Gastroesophageal sphincter (tissue), 4 donors: ENCODE measurements at regions not wholly inside any gene's neighbourhood (a gene's known extent, or its start where the extent isn't known, plus 50 kb on each side); places are given as distances from the start of the nearest gene placed in this dataset.

Experiments
- ATAC-seq: fragments of 150-250 bp; one replicate; pipeline ENCODE4 v1.9.1; 2016; ENCODE audit warnings: mild to moderate bottlenecking, moderate library complexity
- H3K27ac ChIP-seq, 4 donors: fragments of 200-600 bp; sonication (generic) in 3 of 4; 1 replicate in 3 of 4; 2 replicates in 1 of 4; pipeline ENCODE4 v1.5.1; 2016 to 2019
- H3K27me3 ChIP-seq: fragments of 200-600 bp; sonication (generic); one replicate; pipeline ENCODE4 v1.5.1; 2019
- H3K36me3 ChIP-seq, 2 donors: fragments of 200-600 bp; sonication (generic); one replicate each; pipeline ENCODE4 v1.5.1; 2019; ENCODE audit warnings: control low read depth in 1 of 2
- H3K4me1 ChIP-seq, 3 donors: fragments of 200-600 bp; sonication (generic); 1 replicate in 2 of 3; 2 replicates in 1 of 3; pipeline ENCODE4 v1.5.1; 2016 to 2019; ENCODE audit warnings: control low read depth in 2 of 3
- H3K4me3 ChIP-seq, 2 donors: fragments of 200-600 bp; sonication (generic); one replicate each; pipeline ENCODE4 v1.5.1; 2019; ENCODE audit warnings: mild to moderate bottlenecking in 1 of 2, moderate library complexity in 1 of 2
- H3K9me3 ChIP-seq, 3 donors: fragments of 200-600 bp; sonication (generic); one replicate each; pipeline ENCODE4 v1.5.1; 2017 to 2019; ENCODE audit warnings: control low read depth in 2 of 3
- CTCF ChIP-seq, 4 experiments: fragments of 200-600 bp in 2 of 4; fragments of 450-650 bp in 2 of 4; sonication (generic) in 1 of 4; IDR thresholded peaks; one replicate each; pipeline ENCODE4 v1.5.1; 2017 to 2019; ENCODE audit warnings: antibody characterized with exemption in 4 of 4, mild to moderate bottlenecking in 2 of 4, moderate library complexity in 2 of 4
- EP300 ChIP-seq: sonication (generic); formaldehyde crosslinking; IDR thresholded peaks from one replicate; pipeline ENCODE4 v1.6.1; 2017; ENCODE audit warnings: antibody characterized with exemption, mild to moderate bottlenecking
- POLR2A ChIP-seq, 2 donors: fragments of 450-650 bp; IDR thresholded peaks; one replicate each; pipeline ENCODE4 v1.6.1; 2017; ENCODE audit warnings: antibody characterized with exemption in 2 of 2, mild to moderate bottlenecking in 2 of 2, moderate library complexity in 1 of 2
- POLR2AphosphoS5 ChIP-seq: sonication (generic); formaldehyde crosslinking; IDR thresholded peaks from one replicate; pipeline ENCODE4 v1.6.1; 2017; ENCODE audit warnings: antibody characterized with exemption
- WGBS, 2 donors: methylation state at CpG; one replicate each; pipeline ENCODE4 v1.1.5; 2018; ENCODE audit warnings: low coverage in 1 of 2; 5-methylcytosine and 5-hydroxymethylcytosine counted together

GRCh38 chr10:57017356-57018037 lies 656.4 kb upstream of the ZWINT start:
- no peak for ATAC-seq
- TF ChIP-seq POLR2A (IDR thresholded peaks at IDR 0.05), result no peak
- TF ChIP-seq CTCF (IDR thresholded peaks at IDR 0.05), result no peak
- no peak for TF ChIP-seq EP300
- no peak for TF ChIP-seq POLR2AphosphoS5
- Histone ChIP-seq H3K27ac (no peak overlapping the region), H3K4me3 (no peak overlapping the region), H3K4me1 (no peaks in the 10 kb centered on the region), H3K36me3 (no peaks in the 10 kb centered on the region), H3K27me3 (no peaks in the 10 kb centered on the region), H3K9me3 (no peaks in the 10 kb centered on the region)
- 64 to 70% methylated on average over 6 to 7 of the region's 7 CpGs for WGBS, 2 donors

DNA sequence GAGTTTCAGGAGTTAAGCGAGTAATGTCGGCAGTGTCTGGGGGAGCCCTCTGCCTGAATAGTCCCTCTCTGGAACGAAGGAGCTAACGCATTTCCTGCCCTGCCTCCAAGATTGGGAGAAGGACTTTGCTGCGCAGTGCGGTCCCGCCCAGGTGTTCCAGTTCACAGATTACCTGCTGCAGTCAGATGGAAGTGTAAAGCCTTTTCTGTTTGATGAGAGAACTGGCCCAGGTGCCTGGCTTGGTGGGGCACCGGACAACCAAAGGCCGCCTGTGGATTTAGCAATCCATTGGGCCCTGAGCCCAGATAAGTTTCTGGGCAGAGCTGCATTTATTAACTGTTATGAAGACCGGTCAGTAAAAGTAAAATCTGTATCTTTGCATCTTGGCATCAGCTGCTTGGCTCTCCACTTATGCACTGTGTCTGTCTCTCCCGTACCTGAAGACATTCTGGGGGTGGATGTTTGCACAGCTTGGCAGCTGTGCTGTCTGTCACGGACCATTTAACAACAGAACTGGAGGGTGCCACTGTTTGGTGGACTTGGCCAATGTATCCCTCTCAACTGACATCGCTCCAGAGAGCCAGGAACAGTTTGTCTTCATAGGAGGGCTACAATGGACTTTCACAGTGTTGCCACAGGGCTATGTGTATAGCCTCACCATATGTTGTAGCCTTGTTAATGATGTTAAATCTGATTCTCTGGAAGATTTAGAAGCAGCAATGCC lies 654.7 kb upstream of the ZWINT start:
- TF ChIP-seq POLR2AphosphoS5, result no peak
- 77 to 94% methylated on average over 5 of the region's 13 CpGs for WGBS, 2 donors
- H3K36me3 ChIP-seq, result no peaks in the 10 kb centered on the region
- no peak for ATAC-seq
- no peaks in the 10 kb centered on the region for H3K4me1 ChIP-seq
- no peaks in the 10 kb centered on the region for H3K27me3 ChIP-seq
- H3K9me3 ChIP-seq, result no peaks in the 10 kb centered on the region
- H3K4me3 ChIP-seq, result no peak overlapping the region
- no peak overlapping the region for H3K27ac ChIP-seq

DNA sequence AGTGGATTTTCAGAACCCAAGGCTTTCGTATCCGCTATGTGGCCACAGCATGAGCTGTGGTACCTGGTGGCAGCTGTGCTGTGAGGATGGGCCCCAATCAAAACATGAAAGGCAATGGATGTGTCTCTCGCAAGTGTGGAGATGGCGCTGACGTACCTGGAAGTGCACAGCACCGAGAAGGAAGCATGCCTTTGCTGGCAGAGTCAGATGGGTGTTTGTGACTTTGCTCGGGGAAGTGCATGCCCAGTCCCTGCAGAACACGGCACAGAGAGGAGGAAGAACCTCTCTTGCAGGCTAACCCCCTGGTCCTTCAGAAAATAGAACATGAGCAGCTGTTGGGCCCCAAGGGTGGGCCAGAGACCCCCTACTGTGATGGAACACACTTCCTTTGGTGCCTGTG lies 654.1 kb upstream of the ZWINT start:
- no peak for TF ChIP-seq EP300
- TF ChIP-seq CTCF (IDR thresholded peaks at IDR 0.05), result no peak
- TF ChIP-seq POLR2AphosphoS5, result no peak
- no peak for TF ChIP-seq POLR2A (IDR thresholded peaks at IDR 0.05)
- H3K36me3 ChIP-seq, result no peaks in the 10 kb centered on the region
- ATAC-seq, result no peak
- WGBS, 2 donors, result no CpG with 5 or more reads among the region's 8 CpGs
- H3K4me3 ChIP-seq, result no peak overlapping the region
- H3K4me1 ChIP-seq, result no peaks in the 10 kb centered on the region
- no peaks in the 10 kb centered on the region for H3K9me3 ChIP-seq
- H3K27me3 ChIP-seq, result no peaks in the 10 kb centered on the region
- no peak overlapping the region for H3K27ac ChIP-seq

- WGBS, 2 donors, result 47 to 60% methylated on average over 1 to 3 of the region's 3 CpGs
- Histone ChIP-seq H3K9me3 (no peaks in the 10 kb centered on the region), H3K27ac (no peak overlapping the region), H3K4me1 (no peaks in the 10 kb centered on the region), H3K36me3 (no peaks in the 10 kb centered on the region), H3K27me3 (no peaks in the 10 kb centered on the region), H3K4me3 (no peak overlapping the region)
- ATAC-seq, result no peak
- TF ChIP-seq CTCF (IDR thresholded peaks at IDR 0.05) (no peak), POLR2A (IDR thresholded peaks at IDR 0.05) (no peak), EP300 (no peak), POLR2AphosphoS5 (no peak)
Measured at GRCh38 chr10:57014758-57015157, 653.7 kb upstream of the ZWINT start.

- Histone ChIP-seq H3K4me1 (no peaks in the 10 kb centered on the region), H3K36me3 (no peaks in the 10 kb centered on the region), H3K27me3 (no peaks in the 10 kb centered on the region), H3K27ac (no peak overlapping the region), H3K4me3 (no peak overlapping the region), H3K9me3 (no peaks in the 10 kb centered on the region)
- ATAC-seq, result no peak
- TF ChIP-seq EP300, result no peak
- no peak for TF ChIP-seq POLR2A (IDR thresholded peaks at IDR 0.05)
- TF ChIP-seq POLR2AphosphoS5, result no peak
- TF ChIP-seq CTCF (IDR thresholded peaks at IDR 0.05), result no peak
- WGBS, 2 donors, result 79 to 81% methylated on average over 2 of the region's 2 CpGs
Measured at GRCh38 chr10:57008189-57008588, 647.1 kb upstream of the ZWINT start.
